ENCODE measurements at regions not wholly inside any gene's neighbourhood (a gene's known extent, or its start where the extent isn't known, plus 50 kb on each side); places are given as distances from the start of the nearest gene placed in this dataset.

GRCh38 chr2:23114299-23114698, 270.7 kb upstream of the KLHL29 start:
- no peak for TF ChIP-seq CTCF (IDR thresholded peaks at IDR 0.05; ENCODE audit: low read depth, low read length)
- no peak for DNase-seq (ENCODE audit: low read depth in 2 of 2)
- no peak overlapping the region for H3K4me3 ChIP-seq (replicated peaks in 1 of 2; ENCODE audit: low read depth in 2 of 2, low read length in 2 of 2)

GRCh38 chr2:23118313-23118712, 266.7 kb upstream of the KLHL29 start:
- H3K4me3 ChIP-seq (replicated peaks in 1 of 2; ENCODE audit: low read depth in 2 of 2, low read length in 2 of 2): no peak overlapping the region
- no peak for TF ChIP-seq CTCF (IDR thresholded peaks at IDR 0.05; ENCODE audit: low read depth, low read length)
- no peak for DNase-seq (ENCODE audit: low read depth in 2 of 2)

- no peak overlapping the region for H3K4me3 ChIP-seq (replicated peaks in 1 of 2; ENCODE audit: low read depth in 2 of 2, low read length in 2 of 2)
- no peak for DNase-seq (ENCODE audit: low read depth in 2 of 2)
- TF ChIP-seq CTCF (IDR thresholded peaks at IDR 0.05; ENCODE audit: low read depth, low read length): no peak
Observed at GRCh38 chr2:23118894-23119293, 266.1 kb upstream of the KLHL29 start.

GRCh38 chr2:23120161-23120560, 264.8 kb upstream of the KLHL29 start:
- TF ChIP-seq CTCF (IDR thresholded peaks at IDR 0.05; ENCODE audit: low read depth, low read length): no peak
- DNase-seq (ENCODE audit: low read depth in 2 of 2): no peak
- H3K4me3 ChIP-seq (replicated peaks in 1 of 2; ENCODE audit: low read depth in 2 of 2, low read length in 2 of 2): no peak overlapping the region

- no peak overlapping the region for H3K4me3 ChIP-seq (replicated peaks in 1 of 2; ENCODE audit: low read depth in 2 of 2, low read length in 2 of 2)
- no peak for TF ChIP-seq CTCF (IDR thresholded peaks at IDR 0.05; ENCODE audit: low read depth, low read length)
- DNase-seq (ENCODE audit: low read depth in 2 of 2): no peak
Observed at GRCh38 chr2:23121968-23122648, 262.9 kb upstream of the KLHL29 start.

GRCh38 chr2:23122681-23123215, 262.2 kb upstream of the KLHL29 start:
- DNase-seq (ENCODE audit: low read depth in 2 of 2): no peak
- TF ChIP-seq CTCF (IDR thresholded peaks at IDR 0.05; ENCODE audit: low read depth, low read length): no peak
- H3K4me3 ChIP-seq (replicated peaks in 1 of 2; ENCODE audit: low read depth in 2 of 2, low read length in 2 of 2): no peak overlapping the region

- no peak for TF ChIP-seq CTCF (IDR thresholded peaks at IDR 0.05; ENCODE audit: low read depth, low read length)
- DNase-seq (ENCODE audit: low read depth in 2 of 2): no peak
- no peak overlapping the region for H3K4me3 ChIP-seq (replicated peaks in 1 of 2; ENCODE audit: low read depth in 2 of 2, low read length in 2 of 2)
Observed at GRCh38 chr2:23123686-23124085, 261.3 kb upstream of the KLHL29 start.

Data from cardiac fibroblast (primary cell).